GM13976 (cell line): ENCODE measurements at regions not wholly inside any gene's neighbourhood (a gene's known extent, or its start where the extent isn't known, plus 50 kb on each side); places are given as distances from the start of the nearest gene placed in this dataset.

ENCODE experiments used
- DNase-seq: peaks from one replicate; pipeline ENCODE4 v3.0.0; 2012; ENCODE audit warnings: low spot score
- CTCF ChIP-seq: IDR thresholded peaks from 2 replicates; pipeline ENCODE4 v1.5.1; 2012; ENCODE audit warnings: borderline replicate concordance, mild to moderate bottlenecking; ENCODE audit not compliant: insufficient read depth; ENCODE audit errors: extremely low read depth, missing control alignments, control extremely low read depth
- in situ Hi-C: fragments of 300-500 bp; cut with MboI; formaldehyde crosslinking; loops from one replicate; pipeline ENCODE4 v1.12.0; 2022; ENCODE audit warnings: low sequenced_read_pairs, mixed read lengths, inconsistent platforms; ENCODE audit not compliant: unreplicated experiment

GRCh38 chr1:11406845-11407244, 72.1 kb upstream of the DISP3 start:
- no peak for DNase-seq
- in situ Hi-C loops, result no loop called here
- no peak for TF ChIP-seq CTCF

GRCh38 chr1:11407301-11407994, 71.5 kb upstream of the DISP3 start:
- no peak for DNase-seq

GRCh38 chr1:11412141-11412540, 66.8 kb upstream of the DISP3 start:
- in situ Hi-C loops, result no loop called here
- DNase-seq, result no peak
- no peak for TF ChIP-seq CTCF

More at GRCh38 chr1:11407301-11407994, 71.5 kb upstream of the DISP3 start:
- in situ Hi-C loops, result no loop called here
- no peak for TF ChIP-seq CTCF

- in situ Hi-C loops, result no loop called here
- no peak for TF ChIP-seq CTCF
- no peak for DNase-seq
Observed at GRCh38 chr1:11413986-11414391, 65.0 kb upstream of the DISP3 start.

- no peak for DNase-seq
- TF ChIP-seq CTCF, result no peak
- in situ Hi-C loops, result no loop called here
Observed at GRCh38 chr1:11414926-11415538, 63.9 kb upstream of the DISP3 start.

GRCh38 chr1:11417162-11417561, 61.8 kb upstream of the DISP3 start:
- no peak for TF ChIP-seq CTCF
- in situ Hi-C loops, result no loop called here

More at GRCh38 chr1:11417162-11417561, 61.8 kb upstream of the DISP3 start:
- no peak for DNase-seq
